Keratinocyte (primary cell): ENCODE measurements at regions not wholly inside any gene's neighbourhood (a gene's known extent, or its start where the extent isn't known, plus 50 kb on each side); places are given as distances from the start of the nearest gene placed in this dataset.

Source experiments
- EZH2 ChIP-seq: IDR thresholded peaks from one replicate; pipeline ENCODE4 v1.6.1; 2012; ENCODE audit warnings: inconsistent platforms, mild to moderate bottlenecking, low read length, moderate library complexity
- TF ChIP-seq, protein P1 (sequence below), 3 experiments: IDR thresholded peaks in 1 of 3; conservative IDR thresholded peaks in 1 of 3; optimal IDR thresholded peaks in 1 of 3; 2 replicates in 2 of 3; 3 replicates in 1 of 3; pipeline versions ENCODE3 to v1.5.1; 2011; ENCODE audit warnings: low read length in 3 of 3, mild to moderate bottlenecking in 3 of 3, moderate library complexity in 2 of 3, control low read depth in 1 of 3, inconsistent platforms in 1 of 3; ENCODE audit not compliant: insufficient read depth in 2 of 3; ENCODE audit errors: extremely low read depth in 1 of 3

DNA sequence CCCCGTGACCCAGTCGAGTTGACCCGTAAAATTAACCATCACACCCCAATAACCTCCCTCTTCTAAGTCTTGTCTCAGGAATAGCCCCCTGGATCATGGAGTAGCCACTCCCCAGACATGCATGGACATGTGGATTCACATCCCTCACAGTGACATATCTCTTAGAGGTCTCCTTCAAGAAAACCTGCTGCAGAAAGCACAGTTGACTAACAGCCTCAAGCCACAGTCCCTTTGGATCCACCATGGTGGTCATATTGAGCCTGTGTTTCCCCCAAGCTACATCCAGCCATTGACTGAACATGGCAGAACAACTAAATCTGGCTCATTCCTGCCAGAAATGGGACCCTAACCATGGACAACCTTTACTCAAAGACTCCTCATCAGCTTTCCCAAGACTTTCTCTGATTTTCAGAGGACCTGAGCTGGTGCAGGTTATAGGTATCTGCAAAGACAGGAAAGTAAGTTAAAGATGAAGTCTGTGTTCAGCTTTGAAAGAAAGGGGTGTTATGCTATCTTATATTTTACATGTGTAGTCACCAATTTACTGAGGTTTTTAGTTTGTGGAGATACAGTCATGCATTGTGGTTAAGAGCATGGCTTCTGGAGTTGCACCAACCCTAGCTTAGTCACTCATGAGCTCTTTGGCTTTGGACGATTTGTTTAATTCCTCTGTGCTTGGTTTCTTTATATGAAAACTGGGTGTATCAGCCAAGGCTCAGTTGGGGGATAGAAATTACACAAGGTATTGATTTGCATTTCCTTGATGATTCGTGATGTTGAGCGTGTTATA lies 219.1 kb downstream of the MYLK4 start:
- TF ChIP-seq, protein P1, sequence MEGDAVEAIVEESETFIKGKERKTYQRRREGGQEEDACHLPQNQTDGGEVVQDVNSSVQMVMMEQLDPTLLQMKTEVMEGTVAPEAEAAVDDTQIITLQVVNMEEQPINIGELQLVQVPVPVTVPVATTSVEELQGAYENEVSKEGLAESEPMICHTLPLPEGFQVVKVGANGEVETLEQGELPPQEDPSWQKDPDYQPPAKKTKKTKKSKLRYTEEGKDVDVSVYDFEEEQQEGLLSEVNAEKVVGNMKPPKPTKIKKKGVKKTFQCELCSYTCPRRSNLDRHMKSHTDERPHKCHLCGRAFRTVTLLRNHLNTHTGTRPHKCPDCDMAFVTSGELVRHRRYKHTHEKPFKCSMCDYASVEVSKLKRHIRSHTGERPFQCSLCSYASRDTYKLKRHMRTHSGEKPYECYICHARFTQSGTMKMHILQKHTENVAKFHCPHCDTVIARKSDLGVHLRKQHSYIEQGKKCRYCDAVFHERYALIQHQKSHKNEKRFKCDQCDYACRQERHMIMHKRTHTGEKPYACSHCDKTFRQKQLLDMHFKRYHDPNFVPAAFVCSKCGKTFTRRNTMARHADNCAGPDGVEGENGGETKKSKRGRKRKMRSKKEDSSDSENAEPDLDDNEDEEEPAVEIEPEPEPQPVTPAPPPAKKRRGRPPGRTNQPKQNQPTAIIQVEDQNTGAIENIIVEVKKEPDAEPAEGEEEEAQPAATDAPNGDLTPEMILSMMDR (optimal IDR thresholded peaks at IDR 0.05 in 1 of 3, IDR thresholded peaks at IDR 0.05 in 1 of 3, conservative IDR thresholded peaks at IDR 0.05 in 1 of 3; ENCODE audit: extremely low read depth in 1 of 3, insufficient read depth in 2 of 3, low read length in 3 of 3): no peak
- TF ChIP-seq EZH2: no peak
